ENCODE measurements at regions not wholly inside any gene's neighbourhood (a gene's known extent, or its start where the extent isn't known, plus 50 kb on each side); places are given as distances from the start of the nearest gene placed in this dataset.

GRCh38 chr14:27881063-27881462 lies 885.5 kb upstream of the FOXG1 start:
- TF ChIP-seq CTCF (IDR thresholded peaks at IDR 0.05; ENCODE audit: insufficient read depth, low read depth, low read length) (no peak), EZH2 (IDR thresholded peaks at IDR 0.05; ENCODE audit: insufficient read depth, low read length) (no peak)
